ENCODE measurements at regions not wholly inside any gene's neighbourhood (a gene's known extent, or its start where the extent isn't known, plus 50 kb on each side); places are given as distances from the start of the nearest gene placed in this dataset.

GRCh38 chr19:30645946-30646577 is 273.9 kb downstream of the ZNF536 start:
- TF ChIP-seq, protein P1, sequence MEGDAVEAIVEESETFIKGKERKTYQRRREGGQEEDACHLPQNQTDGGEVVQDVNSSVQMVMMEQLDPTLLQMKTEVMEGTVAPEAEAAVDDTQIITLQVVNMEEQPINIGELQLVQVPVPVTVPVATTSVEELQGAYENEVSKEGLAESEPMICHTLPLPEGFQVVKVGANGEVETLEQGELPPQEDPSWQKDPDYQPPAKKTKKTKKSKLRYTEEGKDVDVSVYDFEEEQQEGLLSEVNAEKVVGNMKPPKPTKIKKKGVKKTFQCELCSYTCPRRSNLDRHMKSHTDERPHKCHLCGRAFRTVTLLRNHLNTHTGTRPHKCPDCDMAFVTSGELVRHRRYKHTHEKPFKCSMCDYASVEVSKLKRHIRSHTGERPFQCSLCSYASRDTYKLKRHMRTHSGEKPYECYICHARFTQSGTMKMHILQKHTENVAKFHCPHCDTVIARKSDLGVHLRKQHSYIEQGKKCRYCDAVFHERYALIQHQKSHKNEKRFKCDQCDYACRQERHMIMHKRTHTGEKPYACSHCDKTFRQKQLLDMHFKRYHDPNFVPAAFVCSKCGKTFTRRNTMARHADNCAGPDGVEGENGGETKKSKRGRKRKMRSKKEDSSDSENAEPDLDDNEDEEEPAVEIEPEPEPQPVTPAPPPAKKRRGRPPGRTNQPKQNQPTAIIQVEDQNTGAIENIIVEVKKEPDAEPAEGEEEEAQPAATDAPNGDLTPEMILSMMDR (IDR thresholded peaks at IDR 0.05): no peak
- ATAC-seq (no peak), DNase-seq (no peak)
- Histone ChIP-seq H3K4me1 (no peaks in the 10 kb centered on the region), H3K27ac (no peak overlapping the region), H3K4me3 (no peak overlapping the region), H3K27me3 (peaks cover 0 to 58% (median 35%) of the 10 kb centered on the region in 7 donors), H3K9me3 (no peaks in the 10 kb centered on the region), H3K36me3 (no peaks in the 10 kb centered on the region)
- WGBS, 2 donors: 87 to 90% methylated on average over 12 of the region's 12 CpGs
- intact Hi-C loops (cut with DNase I): loop anchor here in 1 of 10 donors (5.0 kb wide), 1 partner anchor 424 kb away; no protein-coding TSS in a partner anchor

DNA sequence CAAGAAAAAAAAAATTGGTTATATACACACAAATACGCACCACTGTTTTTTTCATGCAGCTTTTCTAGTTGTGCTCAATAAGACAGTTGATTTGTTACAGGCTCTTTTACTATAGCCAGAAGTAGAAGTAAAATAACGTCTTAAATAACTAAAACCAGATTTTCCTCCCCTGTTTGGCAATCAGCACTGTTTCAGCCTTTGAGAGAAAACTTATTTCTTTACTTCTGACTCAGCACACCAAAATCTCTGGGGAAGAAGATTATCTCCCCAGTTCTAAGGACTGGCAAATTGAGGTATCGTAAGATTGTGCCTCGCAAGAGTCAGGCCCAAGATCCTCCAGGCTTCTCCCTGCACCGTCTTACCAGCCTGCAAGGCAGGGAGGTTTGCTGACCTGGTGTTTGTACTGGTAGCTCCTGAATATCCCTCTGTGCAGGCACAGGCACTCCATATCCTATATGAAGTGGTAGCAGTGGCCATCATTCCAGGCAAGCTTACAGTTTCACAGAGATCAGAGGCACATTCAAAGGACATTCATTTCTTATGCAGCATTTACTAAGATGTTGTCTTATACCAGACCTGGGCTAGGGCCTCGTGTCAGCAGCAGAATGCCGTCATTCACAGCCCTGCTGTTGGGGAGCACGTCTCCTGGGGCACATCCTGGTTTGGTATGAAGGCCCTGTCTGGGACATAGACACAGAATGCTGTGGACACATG is 268.2 kb downstream of the ZNF536 start:
- H3K27me3 ChIP-seq: peaks cover 0 to 9% (median 0%) of the 10 kb centered on the region in 7 donors
- no peak overlapping the region for H3K27ac ChIP-seq
- TF ChIP-seq, protein P1 (IDR thresholded peaks at IDR 0.05): no peak
- intact Hi-C loops (cut with DNase I): no loop called here
- no peak overlapping the region for H3K4me3 ChIP-seq
- WGBS, 2 donors: 67 to 76% methylated on average over 8 of the region's 8 CpGs
- peaks cover 0 to 15% (median 3%) of the 10 kb centered on the region in 11 donors for H3K9me3 ChIP-seq
- ATAC-seq (no peak), DNase-seq (no peak)
- H3K4me1 ChIP-seq: no peaks in the 10 kb centered on the region
- H3K36me3 ChIP-seq: no peaks in the 10 kb centered on the region

DNA sequence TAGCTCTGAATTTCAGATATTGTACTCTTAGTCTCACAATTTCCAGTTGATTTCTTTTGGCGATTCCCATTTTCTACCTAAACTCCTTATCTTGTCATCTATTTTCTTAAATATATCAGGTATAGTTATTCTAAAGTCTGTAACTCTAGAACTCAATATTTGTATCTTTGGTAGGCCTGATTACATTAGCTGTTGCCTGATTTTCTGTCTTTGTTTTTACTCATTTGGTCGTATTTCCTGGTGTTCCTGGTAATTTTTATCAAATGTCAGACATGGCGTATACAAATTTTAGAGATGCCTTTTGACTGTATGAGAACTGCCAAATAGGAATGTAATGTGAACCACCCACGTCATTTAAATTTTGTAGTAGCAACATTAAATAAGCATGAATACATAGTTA is 266.7 kb downstream of the ZNF536 start:
- no peak overlapping the region for H3K27ac ChIP-seq
- ATAC-seq (no peak), DNase-seq (no peak)
- no peak overlapping the region for H3K4me3 ChIP-seq
- H3K9me3 ChIP-seq: peaks cover 0 to 15% (median 3%) of the 10 kb centered on the region in 11 donors
- peaks cover 0 to 9% (median 0%) of the 10 kb centered on the region in 7 donors for H3K27me3 ChIP-seq
- intact Hi-C loops (cut with DNase I): loop anchor here in 1 of 10 donors (10.0 kb wide), 1 partner anchor 894 kb away; no protein-coding TSS in a partner anchor
- WGBS, 2 donors: 75 to 86% methylated on average over 4 of the region's 4 CpGs
- TF ChIP-seq, protein P1 (IDR thresholded peaks at IDR 0.05): no peak
- H3K4me1 ChIP-seq: no peaks in the 10 kb centered on the region
- no peaks in the 10 kb centered on the region for H3K36me3 ChIP-seq

DNA sequence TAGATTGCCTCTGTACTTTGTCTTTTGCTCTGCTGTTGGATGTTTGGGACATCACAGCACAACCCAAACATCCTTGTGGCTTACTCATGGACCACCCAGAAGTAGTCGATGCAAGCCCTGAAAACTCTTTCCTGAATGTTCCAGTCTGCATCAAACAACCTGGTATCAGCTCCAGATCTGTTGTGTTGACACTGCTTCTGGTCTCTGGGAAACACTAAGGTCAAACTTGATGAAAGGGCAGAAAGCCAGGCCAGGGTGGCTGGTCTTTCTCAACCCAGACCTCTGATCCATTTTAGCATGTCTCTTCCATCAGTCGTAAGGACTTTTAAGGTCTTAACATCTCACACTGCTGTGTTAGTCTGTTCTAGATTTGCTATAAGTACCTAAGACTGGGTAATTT is 265.7 kb downstream of the ZNF536 start:
- TF ChIP-seq, protein P1 (IDR thresholded peaks at IDR 0.05): no peak
- intact Hi-C loops (cut with DNase I): loop anchor here in 1 of 10 donors (10.0 kb wide), 1 partner anchor 893 kb away; no protein-coding TSS in a partner anchor
- H3K9me3 ChIP-seq: peaks cover 0 to 15% (median 3%) of the 10 kb centered on the region in 11 donors
- WGBS, 2 donors: 63 to 70% methylated on average over 2 of the region's 2 CpGs
- H3K27ac ChIP-seq: no peak overlapping the region
- ATAC-seq: no peak
- H3K27me3 ChIP-seq: peaks cover 0 to 7% (median 0%) of the 10 kb centered on the region in 7 donors
- H3K4me3 ChIP-seq: no peak overlapping the region
- no peaks in the 10 kb centered on the region for H3K4me1 ChIP-seq
- DNase-seq: no peak
- H3K36me3 ChIP-seq: no peaks in the 10 kb centered on the region
